A673 (cell line): ENCODE measurements at regions not wholly inside any gene's neighbourhood (a gene's known extent, or its start where the extent isn't known, plus 50 kb on each side); places are given as distances from the start of the nearest gene placed in this dataset.

Experiments used
- EZH2 ChIP-seq: fragments of 200-600 bp; sonication (generic); IDR thresholded peaks from 2 replicates; pipeline ENCODE4 v1.6.1; 2017; ENCODE audit warnings: borderline replicate concordance, low read depth, mild to moderate bottlenecking, mixed read lengths, antibody characterized with exemption, low read length; ENCODE audit not compliant: poor library complexity, severe bottlenecking
- TF ChIP-seq, protein P1 (sequence below): fragments of 300-800, 200-600 bp; sonication (generic); conservative IDR thresholded peaks from 2 replicates; pipeline ENCODE4 v1.5.1; 2017; ENCODE audit warnings: low read depth, mild to moderate bottlenecking, antibody characterized with exemption, low read length, moderate library complexity, mixed read lengths

DNA sequence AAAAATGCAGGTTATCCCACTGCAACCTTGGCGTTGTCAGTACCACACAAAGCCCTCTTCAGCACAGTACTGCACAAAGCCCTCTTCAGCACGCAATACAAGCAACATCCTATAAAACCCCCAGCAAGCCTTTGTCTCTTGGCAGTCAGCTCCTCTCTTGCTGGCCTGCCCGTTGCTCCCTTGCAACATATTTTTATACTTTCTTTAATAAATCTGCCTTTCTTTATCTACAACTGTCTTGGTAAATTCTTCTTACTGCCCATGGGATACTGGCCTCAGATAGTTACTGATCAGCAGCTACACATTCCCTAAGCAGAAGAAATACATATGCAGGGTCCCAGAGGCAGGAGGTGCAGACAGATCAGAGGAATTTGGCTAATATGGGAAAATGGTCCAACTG, 70.5 kb upstream of the MAP3K4 start:
- TF ChIP-seq, protein P1, sequence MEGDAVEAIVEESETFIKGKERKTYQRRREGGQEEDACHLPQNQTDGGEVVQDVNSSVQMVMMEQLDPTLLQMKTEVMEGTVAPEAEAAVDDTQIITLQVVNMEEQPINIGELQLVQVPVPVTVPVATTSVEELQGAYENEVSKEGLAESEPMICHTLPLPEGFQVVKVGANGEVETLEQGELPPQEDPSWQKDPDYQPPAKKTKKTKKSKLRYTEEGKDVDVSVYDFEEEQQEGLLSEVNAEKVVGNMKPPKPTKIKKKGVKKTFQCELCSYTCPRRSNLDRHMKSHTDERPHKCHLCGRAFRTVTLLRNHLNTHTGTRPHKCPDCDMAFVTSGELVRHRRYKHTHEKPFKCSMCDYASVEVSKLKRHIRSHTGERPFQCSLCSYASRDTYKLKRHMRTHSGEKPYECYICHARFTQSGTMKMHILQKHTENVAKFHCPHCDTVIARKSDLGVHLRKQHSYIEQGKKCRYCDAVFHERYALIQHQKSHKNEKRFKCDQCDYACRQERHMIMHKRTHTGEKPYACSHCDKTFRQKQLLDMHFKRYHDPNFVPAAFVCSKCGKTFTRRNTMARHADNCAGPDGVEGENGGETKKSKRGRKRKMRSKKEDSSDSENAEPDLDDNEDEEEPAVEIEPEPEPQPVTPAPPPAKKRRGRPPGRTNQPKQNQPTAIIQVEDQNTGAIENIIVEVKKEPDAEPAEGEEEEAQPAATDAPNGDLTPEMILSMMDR: no peak
- TF ChIP-seq EZH2: no peak
